Neural progenitor cell (in vitro differentiated cells): ENCODE measurements at regions not wholly inside any gene's neighbourhood (a gene's known extent, or its start where the extent isn't known, plus 50 kb on each side); places are given as distances from the start of the nearest gene placed in this dataset.

Experiments
- DNase-seq: peaks from one replicate; pipeline ENCODE4 v3.0.0-alpha.2; 2016; ENCODE audit warnings: low spot score
- H2AFZ ChIP-seq: fragments of 200-600 bp; sonication (generic); replicated peaks from 2 replicates; pipeline ENCODE4 v1.6.1; 2016; ENCODE audit warnings: antibody characterized with exemption
- H3F3A ChIP-seq: fragments of 200-600 bp; sonication (generic); 2 replicates; pipeline ENCODE4 v1.6.1; 2016; ENCODE audit warnings: antibody characterized with exemption, low read depth
- H3K27ac ChIP-seq: fragments of 200-600 bp; sonication (generic); 2 replicates; pipeline ENCODE4 v1.5.1; 2016; ENCODE audit warnings: mild to moderate bottlenecking
- H3K27me3 ChIP-seq: fragments of 200-600 bp; sonication (generic); 2 replicates; pipeline ENCODE4 v1.6.1; 2016; ENCODE audit warnings: mild to moderate bottlenecking, moderate library complexity
- H3K36me3 ChIP-seq: fragments of 200-600 bp; sonication (generic); 2 replicates; pipeline ENCODE4 v1.5.1; 2016
- H3K4me1 ChIP-seq: fragments of 200-600 bp; sonication (generic); 2 replicates; pipeline ENCODE4 v1.6.1; 2016; ENCODE audit warnings: mixed run types
- H3K4me2 ChIP-seq: fragments of 200-600 bp; sonication (generic); 2 replicates; pipeline ENCODE4 v1.6.1; 2016
- H3K4me3 ChIP-seq: fragments of 200-600 bp; sonication (generic); 2 replicates; pipeline ENCODE4 v1.5.1; 2016
- H3K79me2 ChIP-seq: fragments of 200-600 bp; sonication (generic); 2 replicates; pipeline ENCODE4 v1.6.1; 2016; ENCODE audit warnings: low read depth
- H3K9ac ChIP-seq: fragments of 200-600 bp; sonication (generic); 2 replicates; pipeline ENCODE4 v1.6.1; 2016
- H3K9me3 ChIP-seq: fragments of 200-600 bp; sonication (generic); 2 replicates; pipeline ENCODE4 v1.5.1; 2016; ENCODE audit warnings: low read depth
- H4K20me1 ChIP-seq: fragments of 200-600 bp; sonication (generic); 2 replicates; pipeline ENCODE4 v1.6.1; 2016; ENCODE audit warnings: low read depth
- H3K27ac Mint-ChIP-seq: 3 replicates; pipeline ENCODE4 v1.8.0; 2021; ENCODE audit warnings: mixed read lengths
- H3K27me3 Mint-ChIP-seq: 2 replicates; pipeline ENCODE4 v1.8.0; 2022; ENCODE audit warnings: low read depth, mild to moderate bottlenecking, inconsistent platforms, moderate library complexity, mixed read lengths; ENCODE audit not compliant: insufficient read depth
- H3K36me3 Mint-ChIP-seq: 3 replicates; pipeline ENCODE4 v1.8.0; 2021; ENCODE audit warnings: mixed read lengths
- H3K4me1 Mint-ChIP-seq: 3 replicates; pipeline ENCODE4 v1.8.0; 2021; ENCODE audit warnings: mixed read lengths
- H3K4me3 Mint-ChIP-seq: 3 replicates; pipeline ENCODE4 v1.8.0; 2021; ENCODE audit warnings: mild to moderate bottlenecking, moderate library complexity, mixed read lengths
- H3K9me3 Mint-ChIP-seq: 3 replicates; pipeline ENCODE4 v1.8.0; 2020; ENCODE audit warnings: mixed read lengths
- EZH2 ChIP-seq: fragments of 200-600 bp; sonication (generic); IDR thresholded peaks from 2 replicates; pipeline ENCODE4 v1.6.1; 2017; ENCODE audit warnings: antibody characterized with exemption, mild to moderate bottlenecking, moderate library complexity
- EZH2phosphoT487 ChIP-seq: fragments of 200-600 bp; sonication (generic); IDR thresholded peaks from 2 replicates; pipeline ENCODE4 v1.6.1; 2017; ENCODE audit warnings: antibody characterized with exemption
- TF ChIP-seq, protein P1 (sequence below): fragments of 200-600 bp; sonication (generic); IDR thresholded peaks from 2 replicates; pipeline ENCODE4 v1.5.1; 2017; ENCODE audit warnings: antibody characterized with exemption, mild to moderate bottlenecking

DNA sequence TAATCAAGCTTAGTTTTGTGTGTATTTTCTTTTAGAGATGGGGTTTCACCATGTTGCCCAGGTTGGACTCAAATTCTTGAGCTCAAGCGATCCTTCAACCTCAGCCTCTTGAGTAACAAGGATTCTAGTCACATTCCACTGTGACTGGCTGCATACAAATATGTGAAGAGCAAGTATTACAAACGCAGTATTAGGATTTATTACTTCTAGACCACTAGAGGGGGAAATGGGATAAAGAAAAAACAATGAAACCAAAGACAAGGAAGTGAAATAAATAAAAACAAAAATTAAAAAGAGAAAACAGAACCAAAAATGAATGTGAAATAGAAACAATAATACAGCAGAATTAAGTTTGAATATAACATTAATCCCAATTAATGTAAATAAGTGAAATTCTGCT, 308.7 kb downstream of the ANKRD30A start:
- no peak for DNase-seq
- no peak overlapping the region for H3K4me3 Mint-ChIP-seq
- peaks cover 16% of the 10 kb centered on the region for H3K9me3 Mint-ChIP-seq

More for the DNA sequence above, 308.7 kb downstream of the ANKRD30A start:
- no peak overlapping the region for H3K27ac Mint-ChIP-seq
- no peaks in the 10 kb centered on the region for H3K27me3 Mint-ChIP-seq
- Histone ChIP-seq H3K4me2 (no peak overlapping the region), H3K9me3 (no peaks in the 10 kb centered on the region), H3K27ac (no peak overlapping the region), H2AFZ (no peak overlapping the region), H3F3A (no peaks in the 10 kb centered on the region), H3K79me2 (no peaks in the 10 kb centered on the region), H3K27me3 (no peaks in the 10 kb centered on the region), H3K4me3 (no peak overlapping the region), H3K9ac (no peak overlapping the region), H3K36me3 (no peaks in the 10 kb centered on the region), H4K20me1 (no peaks in the 10 kb centered on the region), H3K4me1 (no peaks in the 10 kb centered on the region)
- no peak for TF ChIP-seq EZH2phosphoT487
- TF ChIP-seq EZH2, result no peak
- TF ChIP-seq, protein P1, sequence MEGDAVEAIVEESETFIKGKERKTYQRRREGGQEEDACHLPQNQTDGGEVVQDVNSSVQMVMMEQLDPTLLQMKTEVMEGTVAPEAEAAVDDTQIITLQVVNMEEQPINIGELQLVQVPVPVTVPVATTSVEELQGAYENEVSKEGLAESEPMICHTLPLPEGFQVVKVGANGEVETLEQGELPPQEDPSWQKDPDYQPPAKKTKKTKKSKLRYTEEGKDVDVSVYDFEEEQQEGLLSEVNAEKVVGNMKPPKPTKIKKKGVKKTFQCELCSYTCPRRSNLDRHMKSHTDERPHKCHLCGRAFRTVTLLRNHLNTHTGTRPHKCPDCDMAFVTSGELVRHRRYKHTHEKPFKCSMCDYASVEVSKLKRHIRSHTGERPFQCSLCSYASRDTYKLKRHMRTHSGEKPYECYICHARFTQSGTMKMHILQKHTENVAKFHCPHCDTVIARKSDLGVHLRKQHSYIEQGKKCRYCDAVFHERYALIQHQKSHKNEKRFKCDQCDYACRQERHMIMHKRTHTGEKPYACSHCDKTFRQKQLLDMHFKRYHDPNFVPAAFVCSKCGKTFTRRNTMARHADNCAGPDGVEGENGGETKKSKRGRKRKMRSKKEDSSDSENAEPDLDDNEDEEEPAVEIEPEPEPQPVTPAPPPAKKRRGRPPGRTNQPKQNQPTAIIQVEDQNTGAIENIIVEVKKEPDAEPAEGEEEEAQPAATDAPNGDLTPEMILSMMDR, result peak; percentile 40
- H3K36me3 Mint-ChIP-seq, result no peaks in the 10 kb centered on the region
- no peaks in the 10 kb centered on the region for H3K4me1 Mint-ChIP-seq
